ENCODE measurements at regions not wholly inside any gene's neighbourhood (a gene's known extent, or its start where the extent isn't known, plus 50 kb on each side); places are given as distances from the start of the nearest gene placed in this dataset.
"Not testable (repeated sequence)": the region's sequence is repeated elsewhere in the genome, so short reads cannot be mapped to it uniquely, and the experiment has no call there.

DNA sequence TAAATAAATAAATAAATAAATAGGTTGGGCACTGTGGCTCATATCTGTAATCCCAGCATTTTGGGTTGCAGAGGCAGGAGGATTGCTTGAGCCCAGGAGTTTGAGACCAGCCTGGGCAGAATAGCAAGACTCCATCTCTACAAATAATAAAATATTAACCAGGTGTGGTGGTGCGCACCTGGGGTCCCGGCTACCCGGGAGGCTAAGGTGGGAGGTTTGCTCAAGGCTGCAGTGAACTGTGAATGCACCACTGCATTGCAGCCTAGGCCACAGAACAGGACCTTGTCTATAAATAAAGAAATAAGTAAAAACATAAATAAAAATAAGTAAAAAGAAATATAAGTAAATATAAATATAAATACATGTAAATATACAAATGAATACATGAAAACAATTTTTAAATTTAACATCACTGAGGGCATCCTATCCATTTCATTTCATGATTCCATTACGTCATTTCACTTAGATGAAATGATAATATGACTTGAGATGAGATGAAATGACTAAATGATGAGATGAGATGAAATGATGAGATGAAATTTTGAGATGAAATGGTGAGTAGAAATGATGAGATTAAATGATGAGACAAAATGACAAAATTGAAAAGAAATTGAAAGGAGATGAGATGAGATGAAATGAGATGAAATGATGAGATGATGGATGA, 233.4 kb downstream of the GOLGA6L6 start:
- not testable (repeated sequence) for DNase-seq (ENCODE audit: low spot score)

GRCh38 chr15:20307137-20307536, 234.5 kb downstream of the GOLGA6L6 start:
- DNase-seq (ENCODE audit: low spot score), result not testable (repeated sequence)

DNA sequence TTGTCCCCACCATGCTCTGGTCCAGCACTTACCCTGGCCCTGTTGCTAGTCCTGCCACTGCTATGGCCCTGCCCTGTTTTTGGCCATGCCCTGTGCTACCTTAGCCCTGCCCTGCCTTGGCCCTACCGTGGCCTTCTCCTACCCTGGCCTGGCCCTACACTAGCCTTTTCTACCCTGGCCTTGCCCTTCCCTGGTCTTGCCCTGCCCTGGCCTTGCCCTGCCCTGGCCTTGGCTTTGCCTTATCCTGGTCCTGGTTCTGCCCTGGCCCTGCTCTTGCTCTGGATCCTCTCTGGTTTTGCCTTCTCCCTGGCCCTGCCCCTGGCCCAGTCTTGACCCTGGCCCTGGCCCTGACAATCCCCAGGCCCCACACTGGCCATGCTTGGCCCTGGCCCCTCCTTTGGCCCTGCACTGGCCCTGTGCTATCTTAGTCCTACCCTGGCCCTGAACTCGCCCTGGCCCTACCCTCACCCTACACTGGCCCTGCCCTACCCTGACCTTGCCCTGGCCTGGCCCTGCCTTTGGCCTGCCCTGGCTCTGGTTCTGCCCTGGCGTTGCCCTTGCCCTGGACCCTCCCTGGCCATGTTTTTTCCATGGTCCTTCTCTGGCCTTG, 235.0 kb downstream of the GOLGA6L6 start:
- DNase-seq (ENCODE audit: low spot score), result not testable (repeated sequence)

- DNase-seq (ENCODE audit: low spot score), result not testable (repeated sequence)
Observed at GRCh38 chr15:20305912-20306311, 235.7 kb downstream of the GOLGA6L6 start.

DNA sequence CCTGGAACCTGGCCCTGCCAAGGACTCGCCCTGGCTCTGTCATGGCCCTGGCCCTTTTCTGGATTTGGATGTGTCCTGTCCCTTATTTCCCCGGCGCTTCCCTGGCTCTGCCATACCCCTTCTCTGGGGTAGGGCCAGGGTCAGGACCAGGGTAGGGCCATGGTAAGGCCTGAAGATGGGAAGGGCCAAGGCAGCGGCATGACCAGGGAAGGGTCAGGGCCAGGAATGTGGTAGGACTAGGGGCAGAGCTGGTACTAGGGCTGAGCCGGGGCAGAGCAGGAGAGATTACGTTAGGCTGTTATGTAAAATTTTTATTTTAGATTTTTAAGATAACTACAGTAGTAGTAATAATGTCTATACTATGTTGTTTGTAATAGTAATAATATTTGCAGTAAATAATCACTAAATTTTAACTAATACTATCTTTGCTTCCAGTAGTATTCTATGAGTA, 236.6 kb downstream of the GOLGA6L6 start:
- DNase-seq (ENCODE audit: low spot score), result not testable (repeated sequence)

- DNase-seq (ENCODE audit: low spot score), result not testable (repeated sequence)
Observed at GRCh38 chr15:20304282-20305014, 237.2 kb downstream of the GOLGA6L6 start.

- DNase-seq (ENCODE audit: low spot score), result not testable (repeated sequence)
Observed at GRCh38 chr15:20303248-20304171, 238.1 kb downstream of the GOLGA6L6 start.

GRCh38 chr15:20302141-20303069, 239.2 kb downstream of the GOLGA6L6 start:
- DNase-seq (ENCODE audit: low spot score), result not testable (repeated sequence)

- DNase-seq (ENCODE audit: low spot score), result not testable (repeated sequence)
Observed at GRCh38 chr15:20301471-20302081, 240.0 kb downstream of the GOLGA6L6 start.

DNA sequence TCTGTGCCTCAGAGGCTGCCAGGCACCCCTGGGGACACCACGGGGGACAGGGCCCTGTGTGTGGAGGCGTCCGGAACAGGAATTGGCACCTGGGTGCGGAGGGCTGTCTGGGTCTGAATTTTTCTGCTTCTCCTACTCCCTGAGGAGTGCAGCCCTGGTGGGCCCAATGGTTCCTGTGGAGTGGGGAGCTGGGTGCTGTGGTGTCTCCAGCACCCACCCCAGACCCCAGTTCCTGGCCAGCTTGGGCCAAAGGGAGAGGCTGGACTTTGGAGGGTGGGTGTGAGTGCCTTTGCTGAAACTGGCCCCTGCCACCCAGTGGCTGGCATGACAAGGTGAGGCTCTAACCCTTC, 240.6 kb downstream of the GOLGA6L6 start:
- not testable (repeated sequence) for DNase-seq (ENCODE audit: low spot score)

- not testable (repeated sequence) for DNase-seq (ENCODE audit: low spot score)
Observed at GRCh38 chr15:20300351-20301040, 241.1 kb downstream of the GOLGA6L6 start.

DNA sequence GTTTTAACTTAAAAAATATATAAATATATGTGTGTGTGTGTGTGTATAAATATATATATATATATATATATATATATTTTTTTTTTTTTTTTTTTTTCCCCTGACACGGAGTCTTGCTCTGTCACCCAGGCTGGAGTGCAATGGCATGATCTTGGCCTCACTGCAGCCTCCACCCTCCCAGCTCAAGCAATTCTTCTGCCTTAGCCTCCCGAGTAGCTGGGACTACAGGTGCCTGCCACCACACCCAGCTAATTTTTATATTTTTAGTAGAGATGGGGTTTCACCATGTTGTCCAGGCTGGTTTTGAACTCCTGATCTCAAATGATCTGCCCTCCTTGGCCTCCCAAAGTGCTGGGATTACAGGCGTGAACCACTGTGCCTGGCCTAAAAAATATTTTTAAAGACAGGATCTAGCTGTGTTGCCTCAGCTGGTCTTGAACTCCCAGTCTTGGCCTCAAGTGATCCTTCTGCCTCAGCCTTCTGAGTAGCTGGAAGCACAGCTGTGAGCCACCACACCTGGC, 243.9 kb downstream of the GOLGA6L6 start:
- DNase-seq (ENCODE audit: low spot score), result not testable (repeated sequence)

GRCh38 chr15:20296261-20296660, 245.3 kb downstream of the GOLGA6L6 start:
- DNase-seq (ENCODE audit: low spot score), result not testable (repeated sequence)

- DNase-seq (ENCODE audit: low spot score), result no peak
Observed at GRCh38 chr15:20295238-20295811, 246.3 kb downstream of the GOLGA6L6 start.

DNA sequence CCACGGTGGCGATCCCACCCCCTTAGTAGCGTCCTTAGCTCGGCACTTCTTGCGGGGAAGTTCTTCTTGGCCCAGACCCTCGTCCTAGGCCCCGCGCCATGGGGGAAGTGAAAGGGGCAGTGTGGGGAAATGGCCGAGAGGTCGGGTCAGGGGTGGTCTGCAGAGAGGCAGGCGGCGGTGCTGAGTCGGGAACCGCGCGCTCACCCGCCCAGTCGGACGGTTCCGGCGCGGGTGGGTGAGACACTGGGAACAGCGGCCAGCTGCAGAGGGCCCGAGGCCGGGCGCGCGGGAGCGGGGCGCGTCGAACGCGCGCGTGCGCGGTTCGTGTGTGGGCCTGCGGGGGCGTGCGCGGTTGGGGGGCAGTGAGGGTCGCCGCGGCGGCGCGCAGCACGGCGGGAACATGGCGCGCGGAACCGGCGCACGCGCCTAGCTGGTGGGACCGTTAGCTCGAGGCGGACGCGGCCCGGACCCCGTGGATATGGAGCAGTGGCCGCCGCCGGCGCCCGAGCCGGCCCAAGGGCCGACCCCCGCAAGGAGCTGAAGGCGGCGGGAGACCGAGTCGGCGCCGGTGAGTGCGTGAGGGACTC, 246.9 kb downstream of the GOLGA6L6 start:
- DNase-seq (ENCODE audit: low spot score), result no peak

- DNase-seq (ENCODE audit: low spot score), result not testable (repeated sequence)
Observed at GRCh38 chr15:20292422-20293005, 249.1 kb downstream of the GOLGA6L6 start.

DNA sequence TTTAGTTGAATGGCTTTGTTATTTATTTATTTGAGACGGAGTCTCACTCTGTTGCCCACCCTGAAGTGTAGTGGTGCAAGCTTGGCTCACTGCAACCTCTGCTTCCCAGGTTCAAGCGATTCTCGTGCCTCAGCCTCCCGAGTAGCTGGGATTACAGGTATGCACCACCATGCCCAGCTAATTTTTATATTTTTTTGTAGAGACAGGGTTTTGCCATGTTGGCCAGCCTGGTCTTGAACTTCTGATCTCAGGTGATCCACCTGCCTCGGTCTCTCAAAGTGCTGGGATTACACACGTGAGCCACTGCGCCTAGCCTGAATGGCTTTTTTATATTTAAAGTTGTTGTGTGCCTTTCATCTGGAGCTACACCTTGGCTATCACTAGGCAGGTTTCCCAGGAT, 250.0 kb downstream of the GOLGA6L6 start:
- not testable (repeated sequence) for DNase-seq (ENCODE audit: low spot score)

DNA sequence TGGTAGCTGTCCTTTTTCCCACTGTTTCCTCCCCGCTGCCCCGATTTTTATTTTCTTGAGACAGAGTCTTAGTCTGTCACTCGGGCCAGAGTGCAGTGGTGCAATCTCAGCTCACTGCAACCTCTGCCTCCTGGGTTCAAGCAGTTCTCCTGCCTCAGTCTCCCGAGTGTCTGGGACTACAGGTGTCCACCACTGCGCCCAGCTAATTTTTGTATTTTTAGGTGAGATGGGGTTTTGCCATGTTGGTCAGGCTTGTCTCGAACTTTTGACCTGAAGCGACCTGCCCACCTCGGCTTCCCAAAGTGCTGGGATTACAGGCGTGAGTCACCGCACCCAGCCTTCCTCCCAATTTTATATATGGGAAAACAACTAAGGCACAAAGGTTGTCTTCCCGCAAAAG, 251.0 kb downstream of the GOLGA6L6 start:
- not testable (repeated sequence) for DNase-seq (ENCODE audit: low spot score)

Data from hematopoietic multipotent progenitor cell treated with erythropoietin and hydrocortisone succinate and interleukin-3 and kit ligand, for 17 days (in vitro differentiated cells).